ENCODE measurements at regions not wholly inside any gene's neighbourhood (a gene's known extent, or its start where the extent isn't known, plus 50 kb on each side); places are given as distances from the start of the nearest gene placed in this dataset.
A peak's percentile ranks its signal among the peaks of the same experiment; 100 is the strongest.

GRCh38 chr6:90386399-90387382 lies 90.0 kb upstream of the BACH2 start:
- no peak overlapping the region for H3K4me3 ChIP-seq (ENCODE audit: low read depth, low read length)
- no peaks in the 10 kb centered on the region for H3K36me3 ChIP-seq (ENCODE audit: insufficient read depth)
- WGBS: 51% methylated on average over 10 of the region's 10 CpGs
- no peak overlapping the region for H3K27ac ChIP-seq (ENCODE audit: low read depth)
- no peak for DNase-seq (ENCODE audit: extremely low spot score)
- H3K4me1 ChIP-seq (ENCODE audit: insufficient read depth): no peaks in the 10 kb centered on the region

DNA sequence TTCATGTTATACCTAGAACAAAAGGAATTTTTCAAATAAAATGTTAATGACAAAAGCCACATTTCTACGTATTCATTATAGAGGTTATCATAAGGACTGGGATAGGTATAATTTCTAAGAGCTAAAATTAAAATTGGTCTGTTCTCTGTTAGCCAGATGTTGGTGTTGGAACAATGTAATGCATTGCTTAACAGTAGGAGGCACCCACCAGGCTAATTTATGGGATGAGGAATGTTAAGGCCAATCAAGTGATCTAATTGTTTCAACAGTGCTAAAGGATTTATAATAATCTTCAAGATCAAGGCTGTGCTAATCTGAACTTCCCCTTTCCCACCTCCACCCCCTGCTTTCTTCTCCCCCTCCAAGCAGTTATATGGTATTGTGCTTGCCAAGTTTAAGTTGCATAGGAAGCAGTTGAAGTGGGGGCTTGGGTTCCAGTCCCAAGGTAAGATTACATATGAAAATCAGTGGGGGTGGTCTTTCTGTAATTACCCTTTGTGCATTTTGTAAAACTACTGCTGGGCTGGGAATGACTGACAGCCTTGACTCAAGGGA lies 89.2 kb upstream of the BACH2 start:
- no peak for DNase-seq (ENCODE audit: extremely low spot score)
- Histone ChIP-seq H3K4me3 (ENCODE audit: low read depth, low read length) (no peak overlapping the region), H3K36me3 (ENCODE audit: insufficient read depth) (no peaks in the 10 kb centered on the region), H3K4me1 (ENCODE audit: insufficient read depth) (no peaks in the 10 kb centered on the region), H3K27ac (ENCODE audit: low read depth) (no peak overlapping the region)
- WGBS: 90% methylated on average over 1 of the region's 1 CpG

- no peak for DNase-seq (ENCODE audit: extremely low spot score)
- 76% methylated on average over 5 of the region's 5 CpGs for WGBS
- Histone ChIP-seq H3K27ac (ENCODE audit: low read depth) (no peak overlapping the region), H3K4me1 (ENCODE audit: insufficient read depth) (no peaks in the 10 kb centered on the region), H3K4me3 (ENCODE audit: low read depth, low read length) (no peak overlapping the region), H3K36me3 (ENCODE audit: insufficient read depth) (no peaks in the 10 kb centered on the region)
These were observed 88.1 kb upstream of the BACH2 start for GRCh38 chr6:90384720-90385119.

DNA sequence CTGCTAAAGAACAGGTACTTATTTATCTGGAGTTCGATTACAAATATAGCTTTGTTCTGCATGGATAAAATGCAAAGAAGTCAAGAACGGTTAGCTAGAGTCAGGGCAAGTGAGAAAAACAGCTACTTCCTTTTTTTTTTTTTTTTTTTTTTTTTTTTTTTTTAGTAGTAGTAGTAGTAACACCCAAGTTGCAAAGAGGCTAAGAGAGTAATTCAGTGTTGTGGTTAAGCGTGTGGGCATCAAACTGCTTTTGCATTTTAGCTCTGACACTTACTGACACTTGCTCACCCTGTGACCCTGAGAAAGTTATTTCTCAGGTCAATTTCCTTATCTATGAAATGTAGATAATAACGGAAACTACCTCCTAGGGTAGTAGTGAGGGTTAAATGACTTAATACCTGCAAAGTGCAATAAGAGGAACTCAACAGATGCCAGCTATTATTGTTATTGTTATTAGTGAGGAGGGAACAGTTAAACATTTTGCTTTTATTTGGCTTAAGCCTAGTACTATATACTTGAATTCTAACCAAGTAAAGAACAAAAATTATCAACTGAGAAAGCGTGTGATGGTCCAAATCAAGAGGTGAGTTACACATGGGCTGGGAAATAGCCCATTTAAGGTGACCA lies 86.7 kb upstream of the BACH2 start:
- no peaks in the 10 kb centered on the region for H3K4me1 ChIP-seq (ENCODE audit: insufficient read depth)
- H3K4me3 ChIP-seq (ENCODE audit: low read depth, low read length): no peak overlapping the region
- no peaks in the 10 kb centered on the region for H3K36me3 ChIP-seq (ENCODE audit: insufficient read depth)
- WGBS: 63% methylated on average over 5 of the region's 5 CpGs
- no peak for DNase-seq (ENCODE audit: extremely low spot score)
- no peak overlapping the region for H3K27ac ChIP-seq (ENCODE audit: low read depth)

DNA sequence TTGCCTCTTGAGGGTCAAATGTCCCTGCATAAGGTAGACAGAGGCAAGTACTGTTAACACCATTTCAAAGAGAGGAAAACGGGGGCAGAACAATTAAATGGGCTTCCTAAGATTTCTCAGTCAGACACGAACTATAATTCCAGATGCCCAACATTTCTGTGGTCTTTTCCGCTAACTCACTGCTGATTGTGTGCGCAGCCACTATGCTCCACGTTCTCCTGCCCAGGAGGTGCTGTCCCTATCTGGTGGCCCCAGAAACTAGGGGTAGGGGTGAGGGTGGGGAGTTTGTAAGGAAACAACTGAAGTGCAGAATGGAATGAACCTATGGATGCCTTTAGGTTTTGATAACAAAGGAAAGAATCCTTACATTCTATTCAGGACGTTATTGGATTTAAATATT lies 86.1 kb upstream of the BACH2 start:
- Histone ChIP-seq H3K4me3 (ENCODE audit: low read depth, low read length) (no peak overlapping the region), H3K27ac (ENCODE audit: low read depth) (no peak overlapping the region), H3K4me1 (ENCODE audit: insufficient read depth) (no peaks in the 10 kb centered on the region), H3K36me3 (ENCODE audit: insufficient read depth) (no peaks in the 10 kb centered on the region)
- 56% methylated on average over 6 of the region's 6 CpGs for WGBS
- DNase-seq (ENCODE audit: extremely low spot score): no peak

- DNase-seq (ENCODE audit: extremely low spot score): no peak
- H3K4me1 ChIP-seq (ENCODE audit: insufficient read depth): no peaks in the 10 kb centered on the region
- no peak overlapping the region for H3K27ac ChIP-seq (ENCODE audit: low read depth)
- H3K36me3 ChIP-seq (ENCODE audit: insufficient read depth): no peaks in the 10 kb centered on the region
- H3K4me3 ChIP-seq (ENCODE audit: low read depth, low read length): no peak overlapping the region
- 66% methylated on average over 9 of the region's 9 CpGs for WGBS
These were observed 79.2 kb upstream of the BACH2 start for GRCh38 chr6:90375681-90376439.

DNA sequence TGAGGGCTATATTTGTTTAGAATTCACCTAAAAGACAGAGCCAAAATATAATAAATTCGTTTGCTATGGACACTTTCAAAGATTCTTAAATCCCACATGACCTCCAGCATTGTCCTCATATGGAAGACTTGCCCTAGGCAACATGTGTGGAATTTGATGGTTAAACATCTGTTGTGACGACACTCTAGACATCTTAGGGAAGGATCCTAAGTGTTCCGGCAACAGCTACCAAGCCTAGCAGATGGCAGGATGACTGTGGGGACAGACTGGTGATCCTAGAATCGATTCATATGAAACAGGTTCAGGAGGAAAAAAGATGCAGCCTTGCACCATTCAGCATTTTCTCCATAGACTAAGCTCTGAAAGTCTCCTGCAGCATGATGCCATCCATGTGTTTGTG lies 77.6 kb upstream of the BACH2 start:
- H3K4me1 ChIP-seq (ENCODE audit: insufficient read depth): no peaks in the 10 kb centered on the region
- WGBS: 82% methylated on average over 4 of the region's 4 CpGs
- no peak overlapping the region for H3K27ac ChIP-seq (ENCODE audit: low read depth)
- H3K4me3 ChIP-seq (ENCODE audit: low read depth, low read length): no peak overlapping the region
- no peak for DNase-seq (ENCODE audit: extremely low spot score)
- no peaks in the 10 kb centered on the region for H3K36me3 ChIP-seq (ENCODE audit: insufficient read depth)

- DNase-seq (ENCODE audit: extremely low spot score): no peak
- Histone ChIP-seq H3K27ac (ENCODE audit: low read depth) (no peak overlapping the region), H3K4me1 (ENCODE audit: insufficient read depth) (no peaks in the 10 kb centered on the region), H3K36me3 (ENCODE audit: insufficient read depth) (no peaks in the 10 kb centered on the region), H3K4me3 (ENCODE audit: low read depth, low read length) (no peak overlapping the region)
- 96% methylated on average over 2 of the region's 2 CpGs for WGBS
These were observed 76.2 kb upstream of the BACH2 start for GRCh38 chr6:90372885-90373284.

GRCh38 chr6:90372450-90372849 lies 75.8 kb upstream of the BACH2 start:
- WGBS: 83% methylated on average over 5 of the region's 5 CpGs
- no peak for DNase-seq (ENCODE audit: extremely low spot score)
- Histone ChIP-seq H3K36me3 (ENCODE audit: insufficient read depth) (no peaks in the 10 kb centered on the region), H3K27ac (ENCODE audit: low read depth) (no peak overlapping the region), H3K4me3 (ENCODE audit: low read depth, low read length) (no peak overlapping the region), H3K4me1 (ENCODE audit: insufficient read depth) (no peaks in the 10 kb centered on the region)

- no peak for DNase-seq (ENCODE audit: extremely low spot score)
- Histone ChIP-seq H3K36me3 (ENCODE audit: insufficient read depth) (no peaks in the 10 kb centered on the region), H3K27ac (ENCODE audit: low read depth) (no peak overlapping the region), H3K4me3 (ENCODE audit: low read depth, low read length) (no peak overlapping the region), H3K4me1 (ENCODE audit: insufficient read depth) (no peaks in the 10 kb centered on the region)
- WGBS: 25% methylated on average over 1 of the region's 1 CpG
These were observed 73.9 kb upstream of the BACH2 start for GRCh38 chr6:90370493-90370959.

DNA sequence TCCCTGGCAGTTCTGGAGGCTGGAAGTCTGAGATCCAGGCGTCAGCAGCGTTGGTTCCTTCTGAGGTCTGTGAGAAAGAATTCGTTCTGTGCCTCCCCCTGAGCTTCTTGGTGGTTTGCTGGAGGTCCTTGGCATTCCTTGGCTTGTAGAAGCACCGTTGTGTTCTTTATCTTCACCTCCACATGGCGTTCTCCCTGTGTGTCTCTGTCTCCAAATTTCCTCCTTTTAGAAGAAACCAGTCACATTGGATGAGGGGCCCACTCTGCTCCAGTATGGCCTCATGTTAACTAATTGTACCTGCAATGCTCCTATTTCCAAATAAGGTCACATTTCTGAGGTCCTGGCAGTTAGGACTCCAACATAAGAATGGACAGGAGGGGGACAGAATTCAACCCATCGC lies 73.0 kb upstream of the BACH2 start:
- Histone ChIP-seq H3K4me1 (ENCODE audit: insufficient read depth) (no peaks in the 10 kb centered on the region), H3K36me3 (ENCODE audit: insufficient read depth) (no peaks in the 10 kb centered on the region), H3K27ac (ENCODE audit: low read depth) (no peak overlapping the region), H3K4me3 (ENCODE audit: low read depth, low read length) (no peak overlapping the region)
- 94% methylated on average over 6 of the region's 6 CpGs for WGBS
- no peak for DNase-seq (ENCODE audit: extremely low spot score)

- no peak overlapping the region for H3K27ac ChIP-seq (ENCODE audit: low read depth)
- no peak overlapping the region for H3K4me3 ChIP-seq (ENCODE audit: low read depth, low read length)
- peak; percentile 84 for DNase-seq (ENCODE audit: extremely low spot score)
- no peaks in the 10 kb centered on the region for H3K36me3 ChIP-seq (ENCODE audit: insufficient read depth)
- H3K4me1 ChIP-seq (ENCODE audit: insufficient read depth): no peaks in the 10 kb centered on the region
- 10% methylated on average over 9 of the region's 9 CpGs for WGBS
These were observed 72.4 kb upstream of the BACH2 start for GRCh38 chr6:90369024-90369519.

DNA sequence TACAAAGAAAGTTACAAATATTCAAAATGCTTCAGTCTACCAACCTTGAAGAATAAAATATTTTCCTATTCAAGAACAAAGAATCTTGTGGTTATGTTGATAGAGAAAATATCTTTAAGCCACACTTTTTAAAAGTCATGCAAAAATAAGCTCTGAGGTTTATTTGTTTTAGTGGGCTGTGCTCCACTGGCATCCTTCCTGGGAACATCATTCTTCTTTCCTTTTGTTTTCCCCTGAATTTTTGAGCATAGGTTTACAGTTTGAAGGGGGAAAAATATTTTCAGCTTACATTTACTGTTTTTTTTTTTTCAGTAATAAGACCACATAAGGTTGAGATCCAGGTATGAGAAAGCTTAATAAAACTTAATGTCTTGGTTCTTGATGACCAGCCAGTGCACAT lies 72.0 kb upstream of the BACH2 start:
- Histone ChIP-seq H3K4me1 (ENCODE audit: insufficient read depth) (no peaks in the 10 kb centered on the region), H3K36me3 (ENCODE audit: insufficient read depth) (no peaks in the 10 kb centered on the region), H3K4me3 (ENCODE audit: low read depth, low read length) (no peak overlapping the region), H3K27ac (ENCODE audit: low read depth) (no peak overlapping the region)
- no peak for DNase-seq (ENCODE audit: extremely low spot score)
